ENCODE measurements at regions not wholly inside any gene's neighbourhood (a gene's known extent, or its start where the extent isn't known, plus 50 kb on each side); places are given as distances from the start of the nearest gene placed in this dataset.

- no peak for DNase-seq (ENCODE audit: extremely low read depth, low read depth)
- no peak for TF ChIP-seq CTCF (IDR thresholded peaks at IDR 0.05; ENCODE audit: low read depth, low read length, missing control alignments)
- no peak overlapping the region for H3K4me3 ChIP-seq (replicated peaks; ENCODE audit: low read depth, low read length)
These were observed 123.2 kb upstream of the FBXL7 start for GRCh38 chr5:15376803-15377202.

DNA sequence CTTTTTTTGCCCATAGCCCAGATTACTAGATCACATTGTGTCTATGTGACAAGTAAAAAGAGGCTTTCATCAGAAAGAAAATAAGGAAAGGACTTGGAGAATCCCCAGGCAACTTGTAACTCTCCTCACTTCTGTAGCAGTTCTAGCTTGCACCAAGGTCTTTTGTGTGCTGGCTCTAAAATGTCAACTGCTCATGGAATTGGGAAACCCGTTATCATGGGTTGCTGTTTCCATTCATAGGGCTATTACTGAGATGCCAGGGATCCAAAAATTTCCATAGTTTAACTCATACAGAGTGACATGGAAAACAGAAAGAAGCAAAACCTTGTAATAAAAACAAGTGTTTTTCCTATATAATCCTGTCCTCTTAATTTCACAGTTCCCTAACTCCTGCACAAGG, 123.9 kb upstream of the FBXL7 start:
- no peak overlapping the region for H3K4me3 ChIP-seq (replicated peaks; ENCODE audit: low read depth, low read length)
- no peak for TF ChIP-seq CTCF (IDR thresholded peaks at IDR 0.05; ENCODE audit: low read depth, low read length, missing control alignments)
- DNase-seq (ENCODE audit: extremely low read depth, low read depth): no peak

DNA sequence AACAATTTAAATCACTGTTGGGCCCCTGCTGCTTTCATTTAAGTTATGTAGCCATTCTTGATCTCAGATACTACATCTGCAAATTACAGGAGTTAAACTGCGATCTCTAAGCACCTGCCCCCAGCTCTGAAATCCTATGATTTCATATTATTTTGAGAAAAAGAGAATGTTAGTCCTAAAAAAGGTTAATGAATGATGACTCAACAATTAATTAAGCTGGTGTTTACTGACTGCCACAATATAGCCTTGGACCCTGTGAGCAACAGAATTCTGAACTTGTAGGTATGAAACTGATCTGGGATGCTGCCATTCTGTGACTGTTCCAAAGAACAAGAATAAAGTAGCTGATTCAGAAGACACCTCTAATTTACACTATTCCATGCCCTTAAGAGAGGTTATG, 124.4 kb upstream of the FBXL7 start:
- no peak overlapping the region for H3K4me3 ChIP-seq (replicated peaks; ENCODE audit: low read depth, low read length)
- no peak for DNase-seq (ENCODE audit: extremely low read depth, low read depth)
- TF ChIP-seq CTCF (IDR thresholded peaks at IDR 0.05; ENCODE audit: low read depth, low read length, missing control alignments): no peak

- DNase-seq (ENCODE audit: extremely low read depth, low read depth): no peak
- no peak for TF ChIP-seq CTCF (IDR thresholded peaks at IDR 0.05; ENCODE audit: low read depth, low read length, missing control alignments)
- no peak overlapping the region for H3K4me3 ChIP-seq (replicated peaks; ENCODE audit: low read depth, low read length)
These were observed 125.1 kb upstream of the FBXL7 start for GRCh38 chr5:15374886-15375285.

GRCh38 chr5:15373151-15373550, 126.8 kb upstream of the FBXL7 start:
- no peak for TF ChIP-seq CTCF (IDR thresholded peaks at IDR 0.05; ENCODE audit: low read depth, low read length, missing control alignments)
- DNase-seq (ENCODE audit: extremely low read depth, low read depth): no peak

GRCh38 chr5:15371184-15371583, 128.8 kb upstream of the FBXL7 start:
- no peak for DNase-seq (ENCODE audit: extremely low read depth, low read depth)
- no peak overlapping the region for H3K4me3 ChIP-seq (replicated peaks; ENCODE audit: low read depth, low read length)
- TF ChIP-seq CTCF (IDR thresholded peaks at IDR 0.05; ENCODE audit: low read depth, low read length, missing control alignments): no peak

More at GRCh38 chr5:15373151-15373550, 126.8 kb upstream of the FBXL7 start:
- H3K4me3 ChIP-seq (replicated peaks; ENCODE audit: low read depth, low read length): no peak overlapping the region

- no peak for TF ChIP-seq CTCF (IDR thresholded peaks at IDR 0.05; ENCODE audit: low read depth, low read length, missing control alignments)
- DNase-seq (ENCODE audit: extremely low read depth, low read depth): no peak
- H3K4me3 ChIP-seq (replicated peaks; ENCODE audit: low read depth, low read length): no peak overlapping the region
These were observed 131.1 kb upstream of the FBXL7 start for GRCh38 chr5:15368835-15369234.
